ENCODE measurements at regions not wholly inside any gene's neighbourhood (a gene's known extent, or its start where the extent isn't known, plus 50 kb on each side); places are given as distances from the start of the nearest gene placed in this dataset. TPM values are rescaled to one million over a fixed set of nuclear protein-coding genes. Genes with fewer than 3 reads are reported as not detected.
A peak's percentile ranks its signal among the peaks of the same experiment; 100 is the strongest.

DNA sequence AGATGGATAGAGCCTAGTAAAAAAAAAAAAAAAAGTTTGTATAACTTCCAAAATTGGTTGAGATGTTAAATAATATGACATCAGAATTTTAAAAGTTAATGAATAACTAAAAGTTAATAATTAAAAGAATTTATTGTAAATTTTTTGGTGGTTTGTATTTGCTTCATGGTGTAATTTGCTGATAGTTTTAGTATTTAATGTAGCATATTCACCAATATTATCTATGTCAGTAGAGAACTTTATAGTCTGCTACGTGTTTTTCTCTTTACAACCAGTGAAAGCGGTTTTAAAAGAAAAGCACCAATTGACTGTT lies 51.8 kb upstream of the STEAP4 start:
- Histone ChIP-seq H3K9ac (ENCODE audit: insufficient read depth in 1 of 2, low read length in 2 of 2) (no peak overlapping the region), H3K4me1 (ENCODE audit: control insufficient read depth in 5 of 5, insufficient read depth in 5 of 5, low read length in 5 of 5) (no peaks in the 10 kb centered on the region), H3K36me3 (ENCODE audit: control insufficient read depth in 4 of 4, insufficient read depth in 4 of 4, low read length in 4 of 4) (no peaks in the 10 kb centered on the region), H3K27ac (ENCODE audit: low read depth in 1 of 2, low read length in 1 of 2) (no peak overlapping the region), H3K4me3 (no peak overlapping the region), H3K9me3 (ENCODE audit: control insufficient read depth in 4 of 4, insufficient read depth in 3 of 4, low read length in 3 of 4) (no peaks in the 10 kb centered on the region), H3K27me3 (ENCODE audit: control insufficient read depth in 3 of 3, insufficient read depth in 3 of 3, low read length in 2 of 3) (no peaks in the 10 kb centered on the region)
- TF ChIP-seq, protein P1, sequence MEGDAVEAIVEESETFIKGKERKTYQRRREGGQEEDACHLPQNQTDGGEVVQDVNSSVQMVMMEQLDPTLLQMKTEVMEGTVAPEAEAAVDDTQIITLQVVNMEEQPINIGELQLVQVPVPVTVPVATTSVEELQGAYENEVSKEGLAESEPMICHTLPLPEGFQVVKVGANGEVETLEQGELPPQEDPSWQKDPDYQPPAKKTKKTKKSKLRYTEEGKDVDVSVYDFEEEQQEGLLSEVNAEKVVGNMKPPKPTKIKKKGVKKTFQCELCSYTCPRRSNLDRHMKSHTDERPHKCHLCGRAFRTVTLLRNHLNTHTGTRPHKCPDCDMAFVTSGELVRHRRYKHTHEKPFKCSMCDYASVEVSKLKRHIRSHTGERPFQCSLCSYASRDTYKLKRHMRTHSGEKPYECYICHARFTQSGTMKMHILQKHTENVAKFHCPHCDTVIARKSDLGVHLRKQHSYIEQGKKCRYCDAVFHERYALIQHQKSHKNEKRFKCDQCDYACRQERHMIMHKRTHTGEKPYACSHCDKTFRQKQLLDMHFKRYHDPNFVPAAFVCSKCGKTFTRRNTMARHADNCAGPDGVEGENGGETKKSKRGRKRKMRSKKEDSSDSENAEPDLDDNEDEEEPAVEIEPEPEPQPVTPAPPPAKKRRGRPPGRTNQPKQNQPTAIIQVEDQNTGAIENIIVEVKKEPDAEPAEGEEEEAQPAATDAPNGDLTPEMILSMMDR (IDR thresholded peaks at IDR 0.05; ENCODE audit: control extremely low read depth, extremely low read depth), result no peak
- 92 to 93% methylated on average over 2 of the region's 2 CpGs for WGBS, 2 donors
- ATAC-seq (ENCODE audit: insufficient read depth, low FRiP score) (no peak), DNase-seq (no peak)

DNA sequence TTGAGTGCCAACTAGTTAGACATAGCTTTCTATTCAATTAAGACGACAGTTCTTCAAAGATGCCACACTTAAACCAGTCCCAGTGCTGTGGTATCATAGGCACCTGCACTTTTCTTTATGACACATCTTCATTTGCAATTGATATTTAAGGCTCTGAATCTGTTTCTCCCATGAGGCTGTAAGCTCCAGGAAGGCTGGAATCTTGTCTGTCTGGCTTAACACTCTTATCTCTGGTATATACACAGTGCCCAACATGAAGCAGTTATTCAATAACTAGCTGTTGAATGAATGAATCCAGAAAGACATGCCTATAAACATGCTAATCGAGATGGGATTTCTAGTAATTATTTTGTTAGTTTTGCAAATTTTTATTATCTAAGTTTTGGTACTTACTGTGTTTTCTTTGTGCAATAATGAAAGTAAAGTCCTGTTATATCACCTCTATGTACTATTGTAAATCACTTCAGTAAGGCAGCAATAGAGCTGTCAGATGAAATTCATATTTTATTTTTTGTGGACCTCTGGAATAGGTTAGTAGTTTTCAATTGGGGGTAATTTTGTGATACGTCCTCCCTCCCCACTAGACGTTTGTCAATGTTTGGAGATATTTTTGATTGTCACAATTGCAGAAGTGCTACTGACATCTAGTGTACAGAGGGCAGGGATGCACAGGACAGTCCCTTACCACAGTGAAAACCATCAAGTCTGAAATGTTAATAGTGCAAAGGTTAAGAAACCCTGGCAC lies 51.3 kb upstream of the STEAP4 start:
- ATAC-seq (ENCODE audit: insufficient read depth, low FRiP score), result no peak
- WGBS, 2 donors, result 36 to 42% methylated on average over 4 of the region's 4 CpGs
- Histone ChIP-seq H3K9me3 (ENCODE audit: control insufficient read depth in 4 of 4, insufficient read depth in 3 of 4, low read length in 3 of 4) (no peaks in the 10 kb centered on the region), H3K36me3 (ENCODE audit: control insufficient read depth in 4 of 4, insufficient read depth in 4 of 4, low read length in 4 of 4) (no peaks in the 10 kb centered on the region), H3K27me3 (ENCODE audit: control insufficient read depth in 3 of 3, insufficient read depth in 3 of 3, low read length in 2 of 3) (peaks cover 0 to 3% (median 0%) of the 10 kb centered on the region in 3 donors), H3K4me1 (ENCODE audit: control insufficient read depth in 5 of 5, insufficient read depth in 5 of 5, low read length in 5 of 5) (no peaks in the 10 kb centered on the region), H3K27ac (ENCODE audit: low read depth in 1 of 2, low read length in 1 of 2) (no peak overlapping the region), H3K4me3 (no peak overlapping the region), H3K9ac (ENCODE audit: insufficient read depth in 1 of 2, low read length in 2 of 2) (no peak overlapping the region)
- no peak for DNase-seq
- TF ChIP-seq, protein P1 (IDR thresholded peaks at IDR 0.05; ENCODE audit: control extremely low read depth, extremely low read depth), result no peak

DNA sequence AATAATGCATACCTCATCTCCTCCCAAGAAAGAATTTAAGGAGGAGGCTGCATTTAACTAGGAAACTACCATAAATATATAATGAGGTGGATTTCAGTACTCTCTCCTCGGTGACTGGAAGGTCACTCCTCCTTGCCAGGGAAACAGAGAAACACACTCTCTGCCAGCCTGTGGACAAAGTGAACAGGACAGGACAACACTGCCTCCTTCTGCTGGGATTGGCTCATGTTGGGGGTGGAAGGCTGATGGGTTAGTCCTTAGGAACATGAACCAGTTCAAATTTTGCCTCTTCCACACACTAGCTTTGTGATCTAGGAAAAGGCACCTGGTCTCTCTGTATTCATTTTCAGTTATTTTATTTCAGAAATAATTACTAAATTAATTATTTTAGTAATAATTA lies 50.6 kb upstream of the STEAP4 start:
- WGBS, 2 donors, result 22 to 48% methylated on average over 1 of the region's 1 CpG
- DNase-seq (no peak), ATAC-seq (ENCODE audit: insufficient read depth, low FRiP score) (peak; percentile 81)
- Histone ChIP-seq H3K36me3 (ENCODE audit: control insufficient read depth in 4 of 4, insufficient read depth in 4 of 4, low read length in 4 of 4) (no peaks in the 10 kb centered on the region), H3K9me3 (ENCODE audit: control insufficient read depth in 4 of 4, insufficient read depth in 3 of 4, low read length in 3 of 4) (no peaks in the 10 kb centered on the region), H3K27me3 (ENCODE audit: control insufficient read depth in 3 of 3, insufficient read depth in 3 of 3, low read length in 2 of 3) (peaks cover 0 to 3% (median 0%) of the 10 kb centered on the region in 3 donors), H3K4me1 (ENCODE audit: control insufficient read depth in 5 of 5, insufficient read depth in 5 of 5, low read length in 5 of 5) (no peaks in the 10 kb centered on the region), H3K4me3 (no peak overlapping the region), H3K27ac (ENCODE audit: low read depth in 1 of 2, low read length in 1 of 2) (no peak overlapping the region), H3K9ac (ENCODE audit: insufficient read depth in 1 of 2, low read length in 2 of 2) (no peak overlapping the region)
- TF ChIP-seq, protein P1 (IDR thresholded peaks at IDR 0.05; ENCODE audit: control extremely low read depth, extremely low read depth), result peak; percentile 18

Small RNA genes in the stretch of these regions (small RNA-seq; reads per million reads assigned to genes)
- gene EIF4A1P13 (ENCODE audit: low replicate concordance) (not detected), gene RF00272 (ENCODE audit: low replicate concordance) (not detected)

All from lung (tissue), 12 donors.